Right ventricle myocardium superior (tissue), 1 donor: ENCODE measurements at regions not wholly inside any gene's neighbourhood (a gene's known extent, or its start where the extent isn't known, plus 50 kb on each side); places are given as distances from the start of the nearest gene placed in this dataset.

Experiments used
- ATAC-seq: fragments of 200-7000 bp; cut with Tn5 transposase; one replicate; pipeline ENCODE4 v1.9.1; 2020; ENCODE audit warnings: mild to moderate bottlenecking; ENCODE audit not compliant: poor library complexity
- DNase-seq: peaks from one replicate; pipeline ENCODE4 v3.0.0-alpha.2; 2020
- intact Hi-C: fragments of 100-400 bp; cut with DNase I; formaldehyde crosslinking; loops from one replicate; pipeline ENCODE4 v1.11.2; 2022
- donor health status: DM: no; HTN: yes; CAD: no; lungs with severe emphysema.

DNA sequence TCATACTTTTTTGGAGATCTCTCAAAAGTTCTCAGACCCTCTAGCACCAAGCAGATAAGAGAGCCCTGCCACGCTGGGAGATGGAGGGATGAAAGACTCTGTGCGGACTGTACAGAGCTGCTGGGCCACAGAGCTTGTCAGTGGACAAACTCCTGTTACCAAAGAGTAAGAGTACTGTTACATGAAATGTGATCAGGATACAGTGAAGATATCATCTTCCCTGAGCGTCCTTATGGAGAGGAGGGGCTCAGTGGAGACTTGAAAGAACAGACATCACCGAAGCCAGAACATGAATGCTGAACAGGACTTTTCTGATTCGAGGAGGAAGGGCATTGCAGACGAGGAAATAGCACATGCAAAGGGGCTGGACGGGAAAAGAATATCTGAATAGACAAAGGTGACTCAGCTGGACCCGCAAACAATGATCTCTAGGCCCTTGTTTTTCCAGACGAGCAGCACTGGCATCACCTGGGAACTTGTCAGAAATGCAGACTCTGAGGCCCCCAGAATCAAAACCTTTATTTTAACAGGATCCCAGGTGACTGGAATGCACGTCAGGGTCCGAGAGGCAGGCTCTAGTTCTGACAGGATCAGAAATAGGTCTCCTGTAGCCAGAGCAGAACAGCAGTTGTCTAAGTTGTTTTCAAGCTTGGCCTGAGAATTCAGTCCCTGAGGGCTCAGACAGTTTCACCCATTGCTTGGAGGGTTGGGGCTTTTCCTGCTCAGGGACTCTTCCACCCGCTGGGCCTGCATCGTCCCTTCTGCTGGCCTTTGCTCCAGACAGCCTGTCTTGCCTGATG lies 277.9 kb downstream of the RPLP1 start:
- DNase-seq (no peak), ATAC-seq (no peak)
- intact Hi-C loops, result loop anchor here (10.0 kb wide), 1 partner anchor 634 kb away; no protein-coding TSS in a partner anchor

- no peak for DNase-seq
- intact Hi-C loops, result loop anchor here (10.0 kb wide), 1 partner anchor 634 kb away; no protein-coding TSS in a partner anchor
- ATAC-seq, result no peak
Observed at GRCh38 chr15:69731081-69731330, 278.4 kb downstream of the RPLP1 start.

DNA sequence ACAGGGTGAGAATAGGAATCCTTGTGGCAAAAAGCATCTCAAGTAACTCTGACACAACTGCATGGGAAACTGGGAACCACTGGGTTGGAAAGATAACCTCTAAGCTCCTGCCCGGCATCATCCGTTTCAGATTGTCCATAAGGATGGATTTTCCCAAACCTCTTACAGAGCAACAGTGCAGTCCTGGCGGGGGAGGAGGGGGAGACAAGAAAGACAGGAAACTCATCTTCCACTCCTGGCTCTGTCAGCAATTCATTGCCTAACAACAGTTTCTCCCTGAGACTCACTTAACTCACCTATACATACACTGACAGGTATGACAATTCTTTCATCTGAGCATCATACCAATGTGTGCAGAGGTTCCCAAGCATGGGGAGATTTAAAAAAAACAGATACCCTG lies 279.0 kb downstream of the RPLP1 start:
- ATAC-seq (no peak), DNase-seq (no peak)
- intact Hi-C loops, result loop anchor here (10.0 kb wide), 1 partner anchor 633 kb away; no protein-coding TSS in a partner anchor

DNA sequence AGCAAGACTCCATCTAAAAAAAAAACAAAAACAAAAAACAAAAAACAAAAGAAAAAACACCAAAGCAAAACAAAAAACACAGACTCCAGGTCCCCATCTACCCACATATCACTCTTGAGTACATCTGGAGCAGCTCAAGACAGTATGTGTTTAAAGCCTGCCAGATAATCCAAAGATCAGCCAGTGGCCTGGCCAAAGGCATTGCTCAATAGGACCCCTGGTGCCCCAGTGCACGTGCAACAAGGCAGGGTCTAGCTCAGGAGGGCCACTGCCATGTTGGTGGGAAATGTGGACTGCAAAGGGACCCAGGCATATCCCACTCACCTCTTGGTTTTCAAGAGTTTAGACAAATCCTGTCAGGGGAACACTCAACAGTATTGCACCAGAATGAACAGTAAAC lies 279.5 kb downstream of the RPLP1 start:
- no peak for DNase-seq
- ATAC-seq, result no peak
- intact Hi-C loops, result loop anchor here (10.0 kb wide), 1 partner anchor 633 kb away; no protein-coding TSS in a partner anchor

DNA sequence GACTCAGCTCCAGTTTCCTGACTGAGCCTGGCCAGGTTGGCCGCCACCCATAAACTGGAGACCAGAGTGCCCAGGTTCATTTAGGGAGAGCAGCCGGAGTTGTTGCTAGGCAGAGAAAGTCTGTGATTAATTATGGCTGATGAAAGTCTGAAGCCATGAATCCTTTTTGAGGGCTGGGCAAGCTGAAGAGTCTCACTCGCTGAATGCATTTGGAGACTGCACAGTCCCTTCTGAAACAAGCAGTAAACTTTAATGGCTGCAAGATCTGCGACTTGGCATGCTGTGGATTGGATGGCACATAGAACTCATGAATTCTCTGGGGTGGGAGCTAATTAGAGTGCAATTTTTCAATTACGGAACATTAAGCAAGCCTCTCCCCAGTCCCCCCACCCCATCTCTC lies 282.1 kb downstream of the RPLP1 start:
- ATAC-seq (no peak), DNase-seq (no peak)
- intact Hi-C loops, result loop anchor here (10.0 kb wide), 1 partner anchor 630 kb away; no protein-coding TSS in a partner anchor

- intact Hi-C loops, result loop anchor here (10.0 kb wide), 1 partner anchor 630 kb away; no protein-coding TSS in a partner anchor
- ATAC-seq (no peak), DNase-seq (no peak)
Observed at GRCh38 chr15:69735121-69735520, 282.5 kb downstream of the RPLP1 start.

GRCh38 chr15:69736161-69736560 lies 283.5 kb downstream of the RPLP1 start:
- intact Hi-C loops, result loop anchor here (10.0 kb wide), 1 partner anchor 629 kb away; no protein-coding TSS in a partner anchor
- no peak for ATAC-seq

GRCh38 chr15:69737916-69738315 lies 285.3 kb downstream of the RPLP1 start:
- no peak for ATAC-seq
- DNase-seq, result no peak
- intact Hi-C loops, result loop anchor here (10.0 kb wide), 1 partner anchor 627 kb away; no protein-coding TSS in a partner anchor

More at GRCh38 chr15:69736161-69736560, 283.5 kb downstream of the RPLP1 start:
- no peak for DNase-seq

DNA sequence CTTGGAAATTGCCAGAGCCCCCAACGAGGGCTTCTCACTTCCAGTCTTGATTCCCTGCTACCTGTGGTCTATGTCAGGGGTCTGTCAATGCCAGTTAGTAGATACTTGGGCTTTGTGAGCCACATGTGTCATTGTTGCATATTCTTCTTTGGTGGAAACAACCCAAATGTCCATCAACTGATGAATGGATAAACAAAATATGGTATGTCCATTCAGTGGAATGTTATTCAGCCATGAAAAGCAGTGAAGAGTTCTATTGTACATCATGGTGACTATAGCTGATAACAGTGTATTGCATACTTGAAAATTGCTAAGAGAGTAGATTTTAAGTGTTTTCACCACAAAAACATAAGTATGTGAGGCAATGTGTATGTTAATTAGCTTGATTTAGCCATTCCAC lies 288.1 kb downstream of the RPLP1 start:
- no peak for ATAC-seq
- intact Hi-C loops, result no loop called here
- DNase-seq, result no peak

- ATAC-seq, result no peak
- intact Hi-C loops, result no loop called here
- DNase-seq, result no peak
Observed at GRCh38 chr15:69742361-69742760, 289.7 kb downstream of the RPLP1 start.

DNA sequence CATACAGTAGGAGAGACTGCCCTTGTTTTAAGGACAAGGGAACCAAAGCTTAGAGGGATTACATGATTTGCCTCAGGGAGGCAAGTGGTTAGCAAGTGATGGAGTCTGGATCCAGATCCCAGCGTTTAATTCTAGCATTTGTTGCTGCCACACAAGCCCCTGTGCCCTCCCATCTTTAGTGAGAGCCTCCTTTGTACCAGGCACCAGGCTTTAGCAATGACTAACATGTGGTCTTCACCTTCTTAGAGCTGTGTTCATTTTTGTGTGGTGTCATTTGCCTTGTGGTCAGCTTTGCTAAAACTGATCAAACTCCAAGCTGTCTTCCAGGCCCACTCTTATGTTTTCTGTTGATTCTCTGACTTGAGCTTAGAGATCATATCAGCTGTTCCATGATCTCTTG lies 290.5 kb downstream of the RPLP1 start:
- intact Hi-C loops, result no loop called here
- ATAC-seq (no peak), DNase-seq (no peak)

- no peak for DNase-seq
- intact Hi-C loops, result no loop called here
- no peak for ATAC-seq
Observed at GRCh38 chr15:69744391-69745162, 292.0 kb downstream of the RPLP1 start.

DNA sequence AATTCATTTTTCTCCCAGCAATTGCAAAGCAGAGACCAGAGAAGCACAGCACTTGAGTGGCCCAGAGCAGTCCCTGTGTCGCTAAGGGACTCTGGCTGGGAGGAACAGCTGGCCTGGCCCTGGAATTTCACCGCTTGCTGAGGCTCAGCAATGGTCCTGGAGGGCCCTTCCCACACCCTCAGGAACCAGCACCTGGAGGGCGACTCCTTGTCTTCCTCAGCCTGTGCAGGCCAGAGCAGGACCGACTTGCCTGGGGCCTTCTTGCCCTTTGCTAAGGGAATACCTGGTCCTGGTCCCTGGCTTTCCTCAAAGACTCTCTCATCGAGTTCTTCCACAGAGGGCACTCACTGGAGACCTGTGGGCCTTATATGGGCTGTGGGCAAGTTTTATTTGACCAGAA lies 294.6 kb downstream of the RPLP1 start:
- intact Hi-C loops, result no loop called here
- ATAC-seq (no peak), DNase-seq (no peak)

DNA sequence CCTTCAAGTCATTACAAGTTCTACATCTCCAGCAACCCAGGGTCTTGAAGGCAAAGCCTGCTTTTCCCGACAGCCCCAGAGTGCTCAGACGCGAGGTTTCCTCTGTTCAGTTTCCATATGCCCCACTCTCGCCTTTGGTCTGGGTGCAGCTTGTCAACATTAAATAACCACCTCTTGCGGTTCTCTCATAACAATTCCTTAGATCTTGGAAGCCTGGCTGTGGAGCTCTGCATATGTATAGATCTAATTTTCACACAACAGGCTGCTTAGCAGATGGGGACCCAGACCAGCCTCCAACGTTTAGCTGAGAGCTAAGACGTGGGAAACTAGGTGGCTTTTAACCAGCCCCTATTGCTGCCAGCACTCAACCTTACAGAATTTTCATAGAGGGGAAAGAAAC lies 295.5 kb downstream of the RPLP1 start:
- no peak for DNase-seq
- ATAC-seq, result no peak
- intact Hi-C loops, result no loop called here

GRCh38 chr15:69748576-69749185 lies 296.1 kb downstream of the RPLP1 start:
- ATAC-seq (no peak), DNase-seq (no peak)
- intact Hi-C loops, result no loop called here

DNA sequence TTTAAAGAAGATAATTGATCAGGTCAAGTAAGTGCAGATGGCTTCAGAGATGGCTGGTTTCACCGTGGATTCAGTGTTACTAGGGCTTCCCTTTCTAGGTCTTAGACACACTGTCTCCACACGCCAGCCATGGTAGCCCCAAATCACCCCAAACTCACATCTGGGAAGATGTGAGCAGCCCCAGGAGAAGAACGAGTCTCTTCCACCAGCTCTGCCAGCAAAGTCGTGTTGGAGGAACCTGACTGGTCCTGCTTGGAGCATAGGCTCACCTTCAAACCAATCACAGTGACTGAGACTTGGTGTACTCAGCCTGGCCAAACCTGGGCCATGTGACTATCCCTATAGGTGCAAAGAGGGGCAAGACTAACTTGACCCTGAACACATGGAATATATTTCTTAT lies 296.7 kb downstream of the RPLP1 start:
- intact Hi-C loops, result no loop called here
- ATAC-seq, result no peak

DNA sequence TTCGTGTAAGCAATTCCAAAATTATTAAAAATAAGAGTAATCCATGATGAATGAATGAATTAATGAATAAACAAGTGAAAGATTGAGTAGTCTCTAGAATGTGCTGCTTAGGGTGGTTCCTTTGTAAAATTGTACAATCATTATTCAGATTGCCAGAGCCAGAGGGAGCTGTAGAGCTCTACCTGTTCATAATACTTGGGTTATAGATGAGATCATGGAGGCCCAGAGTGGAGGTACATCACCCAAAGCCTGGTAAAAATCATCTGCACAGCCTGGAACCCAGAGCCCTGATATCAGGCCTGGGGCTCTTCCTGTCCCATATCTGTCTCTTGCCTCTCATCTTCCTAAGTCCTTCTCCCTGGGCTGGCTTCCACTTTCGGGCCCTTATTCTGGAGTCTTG lies 297.2 kb downstream of the RPLP1 start:
- ATAC-seq, result no peak
- DNase-seq, result no peak
- intact Hi-C loops, result no loop called here

More for the DNA sequence above, 296.7 kb downstream of the RPLP1 start:
- DNase-seq, result no peak

DNA sequence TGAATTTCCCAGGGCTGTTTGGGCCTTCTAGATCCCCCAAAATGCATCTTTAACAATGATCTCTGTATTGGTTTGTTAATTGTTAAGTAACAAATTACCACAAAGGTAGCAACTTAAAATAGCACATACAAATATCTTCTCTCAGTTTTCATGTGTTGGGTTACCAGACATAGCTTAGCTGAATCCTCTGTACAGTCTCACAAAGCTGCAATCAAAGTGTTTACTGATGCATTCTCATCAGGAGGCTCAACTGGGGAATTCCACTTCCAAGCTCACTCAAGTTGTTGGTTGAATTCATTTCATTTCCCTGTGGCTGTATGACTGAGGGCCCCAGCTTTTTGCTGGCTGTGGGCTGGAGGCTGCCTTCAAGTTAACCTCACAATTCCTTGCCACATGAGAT lies 297.6 kb downstream of the RPLP1 start:
- intact Hi-C loops, result no loop called here

DNA sequence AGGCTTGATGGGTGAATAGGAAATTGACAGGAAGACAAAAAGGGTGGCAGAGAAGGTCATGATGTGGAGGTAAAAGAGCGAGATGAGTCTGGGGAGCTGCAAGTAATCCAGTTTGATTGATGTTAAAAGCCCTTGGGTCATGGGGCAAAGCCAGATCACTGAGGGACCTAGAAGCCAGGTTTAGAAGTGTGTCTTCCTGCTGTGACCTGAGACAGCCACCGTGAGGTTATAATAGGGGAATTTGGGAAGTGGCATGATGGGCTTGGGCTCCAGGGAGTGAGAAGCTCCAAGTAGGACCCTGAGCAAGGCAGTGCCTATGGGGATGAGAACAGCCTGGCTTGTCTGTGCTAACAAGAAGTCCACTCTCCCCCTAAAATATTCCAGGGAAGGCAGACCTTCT lies 298.5 kb downstream of the RPLP1 start:
- DNase-seq (no peak), ATAC-seq (no peak)
- intact Hi-C loops, result no loop called here

More for the DNA sequence above, 297.6 kb downstream of the RPLP1 start:
- ATAC-seq (no peak), DNase-seq (no peak)
